ENCODE measurements at regions not wholly inside any gene's neighbourhood (a gene's known extent, or its start where the extent isn't known, plus 50 kb on each side); places are given as distances from the start of the nearest gene placed in this dataset.

GRCh38 chr9:96164268-96164683, 137.7 kb downstream of the HSD17B3 start:
- TF ChIP-seq, protein P1, sequence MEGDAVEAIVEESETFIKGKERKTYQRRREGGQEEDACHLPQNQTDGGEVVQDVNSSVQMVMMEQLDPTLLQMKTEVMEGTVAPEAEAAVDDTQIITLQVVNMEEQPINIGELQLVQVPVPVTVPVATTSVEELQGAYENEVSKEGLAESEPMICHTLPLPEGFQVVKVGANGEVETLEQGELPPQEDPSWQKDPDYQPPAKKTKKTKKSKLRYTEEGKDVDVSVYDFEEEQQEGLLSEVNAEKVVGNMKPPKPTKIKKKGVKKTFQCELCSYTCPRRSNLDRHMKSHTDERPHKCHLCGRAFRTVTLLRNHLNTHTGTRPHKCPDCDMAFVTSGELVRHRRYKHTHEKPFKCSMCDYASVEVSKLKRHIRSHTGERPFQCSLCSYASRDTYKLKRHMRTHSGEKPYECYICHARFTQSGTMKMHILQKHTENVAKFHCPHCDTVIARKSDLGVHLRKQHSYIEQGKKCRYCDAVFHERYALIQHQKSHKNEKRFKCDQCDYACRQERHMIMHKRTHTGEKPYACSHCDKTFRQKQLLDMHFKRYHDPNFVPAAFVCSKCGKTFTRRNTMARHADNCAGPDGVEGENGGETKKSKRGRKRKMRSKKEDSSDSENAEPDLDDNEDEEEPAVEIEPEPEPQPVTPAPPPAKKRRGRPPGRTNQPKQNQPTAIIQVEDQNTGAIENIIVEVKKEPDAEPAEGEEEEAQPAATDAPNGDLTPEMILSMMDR (IDR thresholded peaks at IDR 0.05; ENCODE audit: insufficient read depth, low read length) = no peak
- no peak for DNase-seq (ENCODE audit: low read depth)
- H3K4me3 ChIP-seq (ENCODE audit: low read depth, low read length) = no peak overlapping the region

DNA sequence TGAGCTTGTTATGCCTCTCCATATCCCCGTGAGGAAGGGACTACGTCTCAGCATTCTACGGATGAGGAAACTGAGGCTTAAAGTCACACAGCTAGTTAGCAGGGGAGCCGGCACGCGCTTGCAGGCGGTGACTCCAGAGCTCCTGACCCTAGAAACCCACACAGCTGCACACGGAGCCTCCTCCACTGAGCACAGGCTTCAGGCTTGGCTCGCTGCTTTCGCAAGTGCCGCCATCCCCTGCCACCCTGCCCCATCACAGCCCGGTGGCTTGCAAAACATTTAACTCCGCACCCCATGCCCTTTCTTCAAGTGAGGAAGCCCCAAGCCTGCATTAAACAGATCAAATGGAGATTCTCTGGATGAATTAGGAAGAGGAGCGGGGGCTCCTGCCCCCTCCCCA, 138.3 kb downstream of the HSD17B3 start:
- TF ChIP-seq, protein P1 (IDR thresholded peaks at IDR 0.05; ENCODE audit: insufficient read depth, low read length) = no peak

GRCh38 chr9:96163161-96163560, 138.8 kb downstream of the HSD17B3 start:
- no peak overlapping the region for H3K4me3 ChIP-seq (ENCODE audit: low read depth, low read length)
- TF ChIP-seq, protein P1 (IDR thresholded peaks at IDR 0.05; ENCODE audit: insufficient read depth, low read length) = no peak
- DNase-seq (ENCODE audit: low read depth) = no peak

More for the DNA sequence above, 138.3 kb downstream of the HSD17B3 start:
- H3K4me3 ChIP-seq (ENCODE audit: low read depth, low read length) = no peak overlapping the region
- DNase-seq (ENCODE audit: low read depth) = no peak

DNA sequence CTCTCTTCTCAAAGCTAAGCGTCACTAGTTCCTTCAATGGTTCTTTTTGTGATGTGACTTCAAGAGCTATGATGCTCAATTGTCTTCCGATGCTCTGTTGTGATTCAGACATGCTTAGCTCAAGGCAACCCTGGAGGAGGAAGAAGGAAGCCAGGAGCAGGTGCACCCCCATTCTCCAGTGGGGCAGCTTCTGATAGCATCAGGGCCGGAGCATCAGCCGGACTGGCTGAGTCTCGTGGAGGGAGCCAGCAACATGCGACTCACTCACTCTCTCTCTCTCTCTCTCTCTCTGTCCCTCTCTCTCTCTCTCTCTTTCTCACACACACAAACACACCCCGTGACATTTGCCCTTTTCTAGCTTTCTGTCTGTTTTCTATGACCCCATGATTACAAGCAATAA, 140.2 kb downstream of the HSD17B3 start:
- no peak for DNase-seq (ENCODE audit: low read depth)
- H3K4me3 ChIP-seq (ENCODE audit: low read depth, low read length) = no peak overlapping the region
- TF ChIP-seq, protein P1 (IDR thresholded peaks at IDR 0.05; ENCODE audit: insufficient read depth, low read length) = no peak

GRCh38 chr9:96160866-96161265, 141.1 kb downstream of the HSD17B3 start:
- TF ChIP-seq, protein P1 (IDR thresholded peaks at IDR 0.05; ENCODE audit: insufficient read depth, low read length) = no peak
- H3K4me3 ChIP-seq (ENCODE audit: low read depth, low read length) = no peak overlapping the region
- no peak for DNase-seq (ENCODE audit: low read depth)

- no peak overlapping the region for H3K4me3 ChIP-seq (ENCODE audit: low read depth, low read length)
- no peak for DNase-seq (ENCODE audit: low read depth)
- TF ChIP-seq, protein P1 (IDR thresholded peaks at IDR 0.05; ENCODE audit: insufficient read depth, low read length) = no peak
Observed at GRCh38 chr9:96160168-96160567, 141.8 kb downstream of the HSD17B3 start.

GRCh38 chr9:96159596-96159995, 142.4 kb downstream of the HSD17B3 start:
- no peak for DNase-seq (ENCODE audit: low read depth)
- TF ChIP-seq, protein P1 (IDR thresholded peaks at IDR 0.05; ENCODE audit: insufficient read depth, low read length) = no peak
- H3K4me3 ChIP-seq (ENCODE audit: low read depth, low read length) = no peak overlapping the region
